Hematopoietic multipotent progenitor cell treated with erythropoietin and hydrocortisone succinate and interleukin-3 and kit ligand, for 15 days (in vitro differentiated cells): ENCODE measurements at regions not wholly inside any gene's neighbourhood (a gene's known extent, or its start where the extent isn't known, plus 50 kb on each side); places are given as distances from the start of the nearest gene placed in this dataset.
"Not testable (repeated sequence)": the region's sequence is repeated elsewhere in the genome, so short reads cannot be mapped to it uniquely, and the experiment has no call there.

Experiments used
- DNase-seq: peaks from one replicate; pipeline ENCODE4 v3.0.0-alpha.2; 2015; ENCODE audit warnings: low spot score

- DNase-seq: no peak
Measured at GRCh38 chr14:30444451-30444850, 114.5 kb upstream of the G2E3 start.

DNA sequence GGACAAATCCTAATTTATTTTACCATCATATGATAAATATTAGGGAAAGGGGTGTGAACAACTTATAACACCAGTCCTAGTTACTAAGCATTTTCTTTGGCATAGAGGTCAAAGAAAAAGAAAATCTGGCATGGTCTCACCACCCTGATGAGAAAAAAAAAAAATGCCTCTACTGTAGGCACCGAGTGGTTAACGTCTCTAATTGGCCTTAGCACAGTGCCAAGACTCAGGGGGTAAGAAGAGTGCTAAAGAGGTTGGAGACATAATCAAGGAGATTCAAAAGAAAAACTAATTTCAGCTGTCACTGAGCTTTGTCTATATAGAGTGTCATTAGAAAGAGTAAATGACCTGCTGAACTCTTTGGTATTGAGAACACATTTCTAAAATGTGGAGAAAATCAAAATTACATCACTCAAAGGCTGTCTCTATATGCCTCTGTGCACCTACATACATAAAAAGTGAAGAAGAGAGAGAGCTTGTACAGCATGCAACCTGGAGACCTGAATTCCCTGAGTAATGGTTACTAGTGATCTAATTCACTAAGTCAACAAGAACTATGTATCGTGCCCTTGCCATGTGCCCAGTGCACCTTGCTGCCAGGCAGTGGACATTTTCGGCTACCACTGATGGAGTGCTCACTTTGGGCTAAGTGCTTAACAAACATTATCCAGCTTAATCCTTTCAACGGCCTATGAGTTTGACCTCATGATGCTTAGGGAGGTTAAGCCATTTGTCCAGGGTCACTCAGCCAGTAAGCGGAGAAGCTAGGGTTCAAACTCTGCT is 113.8 kb upstream of the G2E3 start:
- no peak for DNase-seq

GRCh38 chr14:30445852-30446251 is 113.1 kb upstream of the G2E3 start:
- DNase-seq: no peak

GRCh38 chr14:30450631-30451545 is 108.1 kb upstream of the G2E3 start:
- no peak for DNase-seq

GRCh38 chr14:30456296-30456695 is 102.7 kb upstream of the G2E3 start:
- DNase-seq: no peak

GRCh38 chr14:30462358-30462757 is 96.6 kb upstream of the G2E3 start:
- DNase-seq: no peak

DNA sequence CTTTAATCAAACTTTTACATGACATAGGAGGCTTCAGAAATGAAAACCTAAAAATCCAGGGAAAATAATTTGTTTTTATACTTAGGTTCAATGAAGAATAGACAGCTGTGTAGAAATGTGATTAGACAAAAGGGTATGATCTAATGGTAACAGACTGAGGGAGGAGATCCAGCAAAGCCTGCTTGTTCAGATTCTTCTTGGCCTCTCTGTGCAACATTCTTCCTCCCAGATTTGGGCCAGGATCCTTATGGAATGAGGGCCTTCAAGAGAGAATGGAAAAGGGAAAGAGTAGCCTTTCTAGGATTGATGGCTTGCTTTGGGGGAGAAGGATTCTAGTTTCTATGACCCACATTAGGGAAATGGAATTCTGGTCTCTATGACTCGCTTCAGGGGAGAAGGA is 94.5 kb upstream of the G2E3 start:
- no peak for DNase-seq

- DNase-seq: no peak
Measured at GRCh38 chr14:30468354-30468753, 90.6 kb upstream of the G2E3 start.

DNA sequence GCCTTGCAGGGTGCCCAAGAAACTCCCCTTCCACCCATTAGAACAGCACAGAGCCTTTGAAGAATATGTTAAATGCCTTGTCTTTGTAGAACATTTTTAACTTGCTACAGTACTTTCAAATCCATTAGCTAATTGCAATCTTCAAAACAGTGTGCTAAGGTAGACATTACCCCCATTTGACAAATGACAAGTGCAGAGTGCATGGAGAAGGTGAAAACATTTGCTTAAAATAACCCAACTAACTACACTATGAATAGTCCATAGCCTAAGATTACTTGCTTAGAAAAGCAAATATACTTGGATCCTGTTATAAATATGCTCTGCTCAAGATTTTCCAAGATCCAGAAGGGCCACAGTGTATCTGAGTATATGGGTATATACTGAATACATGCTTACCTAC is 87.0 kb upstream of the G2E3 start:
- no peak for DNase-seq

- not testable (repeated sequence) for DNase-seq
Measured at GRCh38 chr14:30473846-30474696, 84.9 kb upstream of the G2E3 start.

DNA sequence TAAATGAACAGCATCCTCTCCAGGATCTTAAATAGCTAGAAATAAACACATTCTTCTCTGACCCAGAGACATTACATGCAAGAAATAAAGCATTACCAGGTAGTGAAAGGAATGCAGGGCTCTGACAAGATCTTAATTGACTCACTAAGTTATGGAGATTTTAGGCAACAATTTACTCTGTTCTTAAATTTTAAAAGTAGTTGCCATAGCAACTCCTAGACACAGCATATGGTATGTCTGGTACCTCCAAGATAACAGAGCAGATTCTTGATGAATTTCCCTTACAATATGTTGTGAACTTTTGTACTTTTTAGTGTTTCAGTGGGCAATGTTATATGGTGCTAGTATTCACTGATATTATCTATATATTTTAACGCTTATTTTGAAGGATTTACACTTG is 76.7 kb upstream of the G2E3 start:
- no peak for DNase-seq

DNA sequence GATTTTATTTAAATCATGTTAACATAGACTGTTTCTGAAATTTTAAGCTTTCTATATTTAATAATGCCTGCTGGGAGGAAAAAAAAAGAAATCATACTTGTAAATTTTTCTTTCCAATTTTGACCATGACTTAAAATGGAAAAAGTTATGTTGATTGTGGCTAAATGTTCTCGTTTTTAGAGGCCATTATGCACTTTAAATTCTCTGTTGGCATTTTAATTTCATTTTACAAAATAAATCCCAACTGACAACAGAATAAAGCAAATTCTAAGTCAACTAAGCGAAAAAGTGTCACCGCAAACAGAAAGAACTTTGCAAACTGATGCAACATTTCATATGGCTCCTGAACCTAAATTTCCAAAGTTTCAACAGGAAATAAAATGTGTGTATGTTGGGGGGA is 74.8 kb upstream of the G2E3 start:
- no peak for DNase-seq

- DNase-seq: no peak
Measured at GRCh38 chr14:30484976-30485375, 74.0 kb upstream of the G2E3 start.

- no peak for DNase-seq
Measured at GRCh38 chr14:30496852-30497251, 62.1 kb upstream of the G2E3 start.

DNA sequence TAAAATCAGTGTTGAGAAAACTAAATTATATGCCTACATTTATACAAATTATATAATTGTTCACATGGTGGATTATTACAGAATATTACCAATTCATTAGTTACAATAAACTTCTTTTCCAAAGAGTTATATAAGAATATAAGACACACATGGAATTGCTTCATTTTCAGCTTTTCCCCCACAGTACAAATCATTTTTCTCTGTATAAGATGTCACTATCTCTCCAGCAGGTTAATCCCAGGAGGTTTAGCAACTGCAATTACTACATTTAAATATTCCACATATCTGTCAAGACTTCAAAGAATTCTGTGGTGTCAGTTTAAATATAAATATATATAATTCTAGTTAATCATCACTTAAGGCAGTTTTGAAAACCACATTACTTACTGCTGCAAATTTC is 59.6 kb upstream of the G2E3 start:
- no peak for DNase-seq

DNA sequence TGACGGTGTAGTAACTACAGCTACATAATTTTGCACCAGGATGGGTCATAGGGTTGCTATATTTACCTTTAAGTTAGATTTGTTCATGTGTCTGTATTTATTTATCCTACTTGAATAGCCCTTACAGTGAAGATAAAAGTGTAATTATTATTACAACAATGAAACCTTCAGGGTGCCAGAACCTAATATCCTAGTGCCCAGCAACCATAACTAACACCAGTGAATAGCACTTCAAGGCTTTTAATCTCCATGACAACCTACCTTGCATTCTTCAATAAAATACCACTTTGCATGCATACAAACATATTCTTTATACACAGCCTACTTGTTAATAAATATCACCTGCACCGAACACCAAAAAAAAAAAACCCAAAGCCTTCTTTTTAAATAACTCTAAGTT is 58.7 kb upstream of the G2E3 start:
- no peak for DNase-seq

DNA sequence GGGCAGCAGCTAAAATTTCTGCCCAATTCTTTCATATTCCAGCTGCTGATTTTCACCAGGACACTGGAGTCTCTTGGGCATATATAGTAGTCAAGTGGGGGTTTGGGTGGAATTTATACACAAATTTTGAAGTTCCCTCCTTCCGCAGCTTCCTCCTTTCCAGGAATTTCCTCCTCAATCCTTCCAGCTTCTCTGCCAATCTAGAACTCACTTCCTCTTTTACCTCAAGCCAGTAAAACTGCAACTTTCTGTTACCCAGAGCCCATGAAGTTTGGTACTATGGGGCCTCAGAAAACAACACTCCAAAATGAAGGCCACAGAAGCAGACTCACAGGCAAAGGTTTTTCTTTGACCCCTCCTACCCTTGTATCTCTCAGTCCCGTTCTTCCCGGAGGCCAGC is 51.7 kb upstream of the G2E3 start:
- DNase-seq: no peak
